DOHH2 (cell line): ENCODE measurements at regions not wholly inside any gene's neighbourhood (a gene's known extent, or its start where the extent isn't known, plus 50 kb on each side); places are given as distances from the start of the nearest gene placed in this dataset.

Experiments used
- CTCF ChIP-seq: fragments of 200-600 bp; sonication (generic); IDR thresholded peaks from one replicate; pipeline ENCODE4 v1.5.1; 2014; ENCODE audit warnings: antibody characterized with exemption, mild to moderate bottlenecking, low read depth, low read length; ENCODE audit not compliant: poor library complexity, severe bottlenecking
- EZH2phosphoT487 ChIP-seq: fragments of 200-600 bp; sonication (generic); IDR thresholded peaks from 2 replicates; pipeline ENCODE4 v1.6.1; 2017; ENCODE audit warnings: borderline replicate concordance, mild to moderate bottlenecking, antibody characterized with exemption, low read length, moderate library complexity, mixed read lengths

GRCh38 chr4:108391701-108392455, 223.1 kb upstream of the LEF1 start:
- no peak for TF ChIP-seq EZH2phosphoT487
- no peak for TF ChIP-seq CTCF
